IMR-90 (cell line): ENCODE measurements at regions not wholly inside any gene's neighbourhood (a gene's known extent, or its start where the extent isn't known, plus 50 kb on each side); places are given as distances from the start of the nearest gene placed in this dataset.

ENCODE experiments used
- BHLHE40 ChIP-seq: fragments of 150-350 bp; IDR thresholded peaks from 2 replicates; pipeline ENCODE4 v1.6.1; 2016; ENCODE audit warnings: mild to moderate bottlenecking, low read depth, low read length
- CTCF ChIP-seq: conservative IDR thresholded peaks from 2 replicates; pipeline ENCODE4 v1.5.1; 2012; ENCODE audit warnings: mild to moderate bottlenecking, low read depth, low read length, improper control_type of control experiment
- ELK1 ChIP-seq: fragments of 150-350 bp; IDR thresholded peaks from 2 replicates; pipeline ENCODE4 v1.6.1; 2016; ENCODE audit warnings: low read depth, mild to moderate bottlenecking, low read length, moderate library complexity, borderline replicate concordance
- MXI1 ChIP-seq: IDR thresholded peaks from 2 replicates; pipeline ENCODE4 v1.6.1; 2012; ENCODE audit warnings: low read depth, mild to moderate bottlenecking, low read length, moderate library complexity, borderline replicate concordance
- POLR2A ChIP-seq: IDR thresholded peaks from 2 replicates; pipeline ENCODE4 v1.6.1; 2012; ENCODE audit warnings: mild to moderate bottlenecking, low read depth, low read length
- RFX5 ChIP-seq: IDR thresholded peaks from 2 replicates; pipeline ENCODE4 v1.8.0; 2012; ENCODE audit warnings: low read depth, mild to moderate bottlenecking, low read length, moderate library complexity
- USF2 ChIP-seq: fragments of 150-350 bp; IDR thresholded peaks from 2 replicates; pipeline ENCODE4 v1.6.1; 2017; ENCODE audit warnings: mild to moderate bottlenecking, antibody characterized with exemption, low read length, low read depth

GRCh38 chr4:13857800-13858199 lies 230.3 kb upstream of the BOD1L1 start:
- TF ChIP-seq POLR2A = no peak
- TF ChIP-seq CTCF = no peak
- TF ChIP-seq USF2 = no peak
- no peak for TF ChIP-seq MXI1
- TF ChIP-seq BHLHE40 = no peak
- no peak for TF ChIP-seq RFX5
- TF ChIP-seq ELK1 = no peak
